ENCODE measurements at regions not wholly inside any gene's neighbourhood (a gene's known extent, or its start where the extent isn't known, plus 50 kb on each side); places are given as distances from the start of the nearest gene placed in this dataset.
A peak's percentile ranks its signal among the peaks of the same experiment; 100 is the strongest.

- no peak overlapping the region for H3K4me3 ChIP-seq (ENCODE audit: low read depth, low read length)
- TF ChIP-seq CTCF (IDR thresholded peaks at IDR 0.05; ENCODE audit: insufficient read depth, low read length) = no peak
- DNase-seq (ENCODE audit: low read depth) = no peak
Measured at GRCh38 chr4:157996061-157997028, 176.5 kb downstream of the GASK1B start.

- no peak for TF ChIP-seq CTCF (IDR thresholded peaks at IDR 0.05; ENCODE audit: insufficient read depth, low read length)
- DNase-seq (ENCODE audit: low read depth) = no peak
Measured at GRCh38 chr4:157994863-157995262, 178.0 kb downstream of the GASK1B start.

GRCh38 chr4:157992948-157993839 lies 179.6 kb downstream of the GASK1B start:
- no peak for DNase-seq (ENCODE audit: low read depth)
- H3K4me3 ChIP-seq (ENCODE audit: low read depth, low read length) = no peak overlapping the region
- TF ChIP-seq CTCF (IDR thresholded peaks at IDR 0.05; ENCODE audit: insufficient read depth, low read length) = no peak

More at GRCh38 chr4:157994863-157995262, 178.0 kb downstream of the GASK1B start:
- H3K4me3 ChIP-seq (ENCODE audit: low read depth, low read length) = no peak overlapping the region

- peak; percentile 93 for DNase-seq (ENCODE audit: low read depth)
- TF ChIP-seq CTCF (IDR thresholded peaks at IDR 0.05; ENCODE audit: insufficient read depth, low read length) = peak; percentile 55
- H3K4me3 ChIP-seq (ENCODE audit: low read depth, low read length) = peak overlapping the region; percentile 42
Measured at GRCh38 chr4:157992038-157992705, 180.7 kb downstream of the GASK1B start.

GRCh38 chr4:157988641-157989040 lies 184.2 kb downstream of the GASK1B start:
- DNase-seq (ENCODE audit: low read depth) = no peak
- TF ChIP-seq CTCF (IDR thresholded peaks at IDR 0.05; ENCODE audit: insufficient read depth, low read length) = no peak

GRCh38 chr4:157984285-157984911 lies 188.4 kb downstream of the GASK1B start:
- TF ChIP-seq CTCF (IDR thresholded peaks at IDR 0.05; ENCODE audit: insufficient read depth, low read length) = no peak
- DNase-seq (ENCODE audit: low read depth) = no peak
- no peak overlapping the region for H3K4me3 ChIP-seq (ENCODE audit: low read depth, low read length)

More at GRCh38 chr4:157988641-157989040, 184.2 kb downstream of the GASK1B start:
- H3K4me3 ChIP-seq (ENCODE audit: low read depth, low read length) = no peak overlapping the region

All from fibroblast of the aortic adventitia (primary cell).